Activated naive CD4-positive, alpha-beta T cell treated with anti-CD3 and anti-CD28 coated beads, Interleukin-2, amount 50 U/mL, for 24 hours (primary cell): ENCODE measurements at regions not wholly inside any gene's neighbourhood (a gene's known extent, or its start where the extent isn't known, plus 50 kb on each side); places are given as distances from the start of the nearest gene placed in this dataset.

Experiments used
- H3K27ac Mint-ChIP-seq: one replicate; pipeline ENCODE4 v1.8.0; 2021; ENCODE audit warnings: mild to moderate bottlenecking, mixed read lengths
- H3K27me3 Mint-ChIP-seq: one replicate; pipeline ENCODE4 v1.8.0; 2021; ENCODE audit warnings: mixed read lengths
- H3K36me3 Mint-ChIP-seq: one replicate; pipeline ENCODE4 v1.8.0; 2021; ENCODE audit warnings: mixed read lengths
- H3K4me1 Mint-ChIP-seq: one replicate; pipeline ENCODE4 v1.8.0; 2021; ENCODE audit warnings: mixed read lengths
- H3K4me3 Mint-ChIP-seq: one replicate; pipeline ENCODE4 v1.8.0; 2021; ENCODE audit warnings: mild to moderate bottlenecking, mixed read lengths
- H3K9me3 Mint-ChIP-seq: one replicate; pipeline ENCODE4 v1.8.0; 2021; ENCODE audit warnings: mixed read lengths

DNA sequence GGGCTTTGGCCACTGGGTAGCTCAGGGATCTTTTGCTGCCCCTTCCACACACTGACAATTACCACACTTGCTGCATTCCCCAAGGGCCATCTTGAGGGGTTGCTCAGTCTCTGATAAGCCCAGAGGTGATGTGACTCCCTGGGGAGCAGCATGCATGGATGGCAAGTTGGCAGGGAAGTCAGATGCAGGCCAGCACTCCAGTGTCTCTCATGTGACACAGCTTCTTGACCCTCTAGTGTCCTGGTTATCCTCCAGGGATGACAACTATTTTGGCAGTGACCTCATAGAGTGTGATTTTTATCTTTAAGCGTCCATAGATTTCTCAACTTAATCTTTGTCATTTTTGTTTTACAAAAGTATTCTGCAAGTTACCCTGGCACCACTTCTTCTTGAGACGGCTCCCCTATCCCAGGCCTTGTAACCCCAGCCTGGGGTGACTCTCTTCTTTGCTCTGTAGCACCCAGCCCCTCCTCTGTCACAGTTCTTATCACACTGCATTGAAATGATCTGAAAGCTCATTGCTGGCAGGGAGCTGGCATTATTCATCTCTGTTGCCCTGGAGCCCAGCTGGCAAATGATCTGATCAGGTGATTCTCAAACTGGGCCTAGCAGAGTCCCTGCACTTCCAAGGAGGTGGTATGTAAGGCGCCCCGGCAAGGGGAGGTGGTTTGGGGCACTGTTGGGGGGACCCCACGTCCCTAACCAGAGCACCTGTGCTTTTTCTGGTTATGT, 72.6 kb downstream of the TENT5C start:
- Mint-ChIP-seq H3K4me1 (peaks cover 5% of the 10 kb centered on the region), H3K27me3 (no peaks in the 10 kb centered on the region), H3K9me3 (no peaks in the 10 kb centered on the region), H3K4me3 (no peak overlapping the region), H3K27ac (no peak overlapping the region), H3K36me3 (no peaks in the 10 kb centered on the region)

DNA sequence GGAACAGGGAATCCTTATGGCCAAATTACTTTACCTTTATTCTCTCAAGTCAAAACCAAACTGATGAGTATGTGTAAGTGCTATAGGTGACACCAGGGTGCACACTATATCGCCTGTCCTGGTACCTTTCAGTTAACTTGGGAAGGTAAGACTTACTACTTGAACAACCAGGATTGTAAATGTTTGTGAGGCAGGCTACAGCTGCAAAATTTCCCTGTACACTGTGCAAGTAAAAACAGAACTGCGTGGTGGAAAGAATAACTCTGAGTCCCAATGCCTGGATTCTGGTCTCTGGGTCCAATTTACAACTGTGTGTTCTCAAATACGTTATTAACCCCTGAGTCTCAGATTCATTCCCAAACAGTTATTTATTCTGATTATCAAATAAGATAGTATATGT, 73.5 kb downstream of the TENT5C start:
- Mint-ChIP-seq H3K27me3 (no peaks in the 10 kb centered on the region), H3K4me3 (no peak overlapping the region), H3K4me1 (peaks cover 1% of the 10 kb centered on the region), H3K9me3 (no peaks in the 10 kb centered on the region), H3K36me3 (no peaks in the 10 kb centered on the region), H3K27ac (no peak overlapping the region)

DNA sequence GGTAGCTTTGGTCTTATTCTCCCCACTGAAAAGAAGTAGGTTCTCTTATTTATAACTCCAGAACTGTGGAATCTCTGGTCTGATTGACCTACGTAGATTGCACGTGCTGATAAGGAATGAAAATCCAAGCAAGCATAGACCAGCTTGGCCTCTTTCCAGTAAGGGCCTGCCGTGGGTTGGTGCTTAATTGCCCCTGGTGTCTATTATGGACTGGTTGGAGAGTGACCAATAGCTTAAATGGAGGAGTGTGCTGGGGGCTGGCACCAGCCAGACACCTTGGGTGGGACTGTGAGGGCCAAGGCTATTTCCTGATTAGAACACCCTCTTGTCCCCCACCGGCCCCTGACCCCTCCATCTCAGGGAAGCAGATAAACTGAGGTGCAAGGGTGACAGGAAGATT, 74.0 kb downstream of the TENT5C start:
- Mint-ChIP-seq H3K9me3 (no peaks in the 10 kb centered on the region), H3K27me3 (no peaks in the 10 kb centered on the region), H3K36me3 (no peaks in the 10 kb centered on the region), H3K4me1 (no peaks in the 10 kb centered on the region), H3K27ac (no peak overlapping the region), H3K4me3 (no peak overlapping the region)

DNA sequence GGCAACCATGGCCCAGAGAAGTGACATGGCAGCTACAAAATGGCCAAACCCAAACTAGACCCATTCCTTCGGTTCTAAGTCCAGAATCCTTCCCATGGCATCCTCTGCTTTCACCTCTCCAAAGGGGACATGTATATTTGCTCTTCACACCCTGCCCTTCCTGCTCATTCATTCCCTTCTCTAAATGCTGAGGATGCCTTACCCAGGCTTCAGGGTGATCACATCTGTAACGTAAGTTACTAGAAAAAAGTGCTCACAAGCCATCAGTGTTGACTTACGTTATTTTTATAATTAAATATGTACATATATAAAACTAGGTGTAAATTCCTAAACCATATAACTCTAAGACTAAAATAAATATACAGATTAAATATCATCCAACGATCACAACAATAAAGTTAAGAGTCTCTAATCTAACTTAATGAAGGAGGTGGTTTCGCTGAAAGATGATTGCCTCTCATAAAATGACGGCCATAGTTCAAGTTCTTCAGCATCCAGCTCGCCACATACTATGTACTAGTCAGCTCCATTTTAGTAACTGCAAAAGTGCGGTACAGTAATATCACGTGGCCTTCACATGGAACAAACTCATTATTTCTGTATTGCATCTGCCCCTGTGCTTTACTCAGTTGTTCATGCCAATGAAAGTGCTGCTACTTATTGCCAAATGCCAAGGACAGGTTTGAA, 74.6 kb downstream of the TENT5C start:
- H3K4me3 Mint-ChIP-seq: no peak overlapping the region
- no peak overlapping the region for H3K27ac Mint-ChIP-seq
- H3K4me1 Mint-ChIP-seq: no peaks in the 10 kb centered on the region
- no peaks in the 10 kb centered on the region for H3K9me3 Mint-ChIP-seq
- no peaks in the 10 kb centered on the region for H3K27me3 Mint-ChIP-seq
- no peaks in the 10 kb centered on the region for H3K36me3 Mint-ChIP-seq

DNA sequence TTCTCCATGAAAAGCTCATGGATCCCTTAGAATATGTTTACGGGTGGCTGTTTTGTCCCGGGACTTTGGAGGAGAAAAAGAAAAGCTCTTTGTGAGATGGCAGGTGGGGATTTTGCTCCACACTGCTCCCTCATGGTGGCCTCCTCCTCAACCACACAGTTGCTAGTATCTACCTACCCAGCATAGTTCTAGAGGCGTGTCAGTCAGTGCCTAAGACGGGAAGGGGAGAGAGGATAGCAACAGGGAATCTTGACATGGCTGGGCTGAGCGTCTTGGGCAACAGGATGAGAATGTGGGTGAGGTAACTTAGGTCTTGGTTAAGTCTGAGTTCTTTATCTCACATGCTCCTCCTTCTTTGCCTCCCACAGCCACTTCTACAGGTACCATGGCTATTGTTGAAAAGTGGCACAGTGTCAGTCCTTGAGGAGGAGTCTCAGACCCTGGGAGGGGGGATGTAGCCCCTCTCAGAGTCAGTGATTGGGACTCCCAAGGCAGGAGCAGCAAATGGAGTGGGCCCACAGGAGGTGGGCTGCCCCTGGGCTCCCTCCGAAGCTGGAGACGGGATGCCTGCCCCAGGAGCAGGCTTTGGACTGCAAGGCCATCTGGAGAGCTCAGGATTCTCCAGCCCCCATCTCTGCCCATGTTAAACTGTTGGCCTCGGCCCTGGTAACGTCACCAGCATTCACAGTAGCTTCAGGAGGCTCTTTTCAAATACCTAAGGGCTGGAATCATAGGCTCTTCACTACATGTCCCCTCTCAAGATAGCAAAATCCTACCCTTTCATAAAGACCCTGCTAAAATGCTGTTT, 75.4 kb downstream of the TENT5C start:
- H3K27ac Mint-ChIP-seq: no peak overlapping the region
- no peaks in the 10 kb centered on the region for H3K9me3 Mint-ChIP-seq
- no peak overlapping the region for H3K4me3 Mint-ChIP-seq
- H3K36me3 Mint-ChIP-seq: no peaks in the 10 kb centered on the region
- H3K4me1 Mint-ChIP-seq: no peaks in the 10 kb centered on the region
- H3K27me3 Mint-ChIP-seq: no peaks in the 10 kb centered on the region

DNA sequence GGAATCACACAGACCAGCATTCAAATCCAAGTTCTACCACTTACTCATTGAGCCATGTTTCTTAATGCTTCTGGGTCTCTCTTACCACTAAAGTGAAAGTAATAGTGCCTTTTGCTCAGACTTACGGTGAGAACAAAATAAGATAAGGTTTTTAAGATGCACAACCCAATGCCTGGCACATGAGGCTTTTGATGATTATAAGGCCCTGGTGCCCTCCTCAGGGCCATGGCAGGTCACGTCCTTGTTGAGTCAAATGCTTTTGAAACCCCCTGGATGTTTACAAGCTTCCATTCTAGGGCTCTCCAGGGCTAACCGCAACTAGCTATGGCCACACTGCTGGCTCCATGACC, 76.0 kb downstream of the TENT5C start:
- no peaks in the 10 kb centered on the region for H3K4me1 Mint-ChIP-seq
- no peaks in the 10 kb centered on the region for H3K27me3 Mint-ChIP-seq
- no peaks in the 10 kb centered on the region for H3K9me3 Mint-ChIP-seq
- H3K36me3 Mint-ChIP-seq: no peaks in the 10 kb centered on the region
- no peak overlapping the region for H3K27ac Mint-ChIP-seq
- H3K4me3 Mint-ChIP-seq: no peak overlapping the region

DNA sequence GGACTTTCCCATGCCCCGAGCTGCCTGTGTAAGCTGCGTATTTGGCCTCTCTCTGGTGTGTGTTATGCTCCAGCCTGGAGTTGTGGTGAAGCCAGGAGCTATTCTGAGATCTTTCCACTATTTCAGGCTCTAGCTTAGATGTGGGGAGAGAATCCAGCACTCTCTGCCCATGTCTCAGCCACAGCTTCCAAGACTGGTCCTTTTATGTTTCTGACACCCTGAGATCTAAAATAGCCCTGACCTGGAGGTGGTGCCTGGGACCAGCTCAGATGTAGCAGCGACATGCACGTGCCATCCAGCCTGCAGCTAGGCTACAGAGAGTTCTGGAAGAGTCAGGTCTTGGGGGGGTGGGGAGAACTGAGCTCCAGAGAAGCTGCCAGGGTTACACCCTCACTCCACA, 76.5 kb downstream of the TENT5C start:
- H3K4me1 Mint-ChIP-seq: no peaks in the 10 kb centered on the region
- H3K36me3 Mint-ChIP-seq: no peaks in the 10 kb centered on the region
- no peak overlapping the region for H3K4me3 Mint-ChIP-seq
- H3K27ac Mint-ChIP-seq: no peak overlapping the region
- H3K27me3 Mint-ChIP-seq: no peaks in the 10 kb centered on the region
- no peaks in the 10 kb centered on the region for H3K9me3 Mint-ChIP-seq

DNA sequence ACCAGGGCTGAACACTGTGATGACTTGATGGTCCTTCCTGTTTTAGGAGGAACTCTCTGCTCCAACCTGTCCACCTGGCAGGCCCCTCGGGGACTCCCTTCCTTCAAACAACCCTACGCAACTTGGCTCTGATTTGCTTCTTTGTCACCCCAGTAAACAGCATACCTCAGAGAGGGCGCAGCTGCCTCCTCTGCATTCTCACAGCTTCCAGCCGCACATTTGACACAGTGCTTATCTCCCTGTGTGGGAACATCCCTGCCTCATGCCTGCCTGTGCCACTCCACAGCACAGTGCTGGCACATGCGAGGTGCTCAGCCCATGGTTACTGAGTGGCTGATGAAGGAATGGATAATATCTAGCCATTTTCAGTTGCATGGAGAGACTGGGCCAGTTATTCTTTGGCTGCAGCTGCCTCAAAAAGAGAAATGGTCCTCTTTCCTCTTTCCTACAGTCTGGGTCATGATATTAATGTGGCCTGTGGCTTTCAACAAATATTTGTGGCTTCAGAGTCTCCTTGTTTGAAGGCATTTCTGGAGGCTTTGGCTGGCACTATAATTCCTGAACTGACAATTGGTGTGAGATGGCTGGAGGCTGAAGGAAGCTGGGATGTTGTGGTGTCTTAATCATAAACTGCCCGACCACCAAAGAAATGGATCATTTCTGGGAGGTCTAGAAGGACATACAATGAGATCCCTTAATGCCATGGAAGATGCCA, 77.9 kb downstream of the TENT5C start:
- no peaks in the 10 kb centered on the region for H3K27me3 Mint-ChIP-seq
- H3K27ac Mint-ChIP-seq: no peak overlapping the region
- H3K9me3 Mint-ChIP-seq: no peaks in the 10 kb centered on the region
- no peaks in the 10 kb centered on the region for H3K4me1 Mint-ChIP-seq
- H3K4me3 Mint-ChIP-seq: no peak overlapping the region
- no peaks in the 10 kb centered on the region for H3K36me3 Mint-ChIP-seq

DNA sequence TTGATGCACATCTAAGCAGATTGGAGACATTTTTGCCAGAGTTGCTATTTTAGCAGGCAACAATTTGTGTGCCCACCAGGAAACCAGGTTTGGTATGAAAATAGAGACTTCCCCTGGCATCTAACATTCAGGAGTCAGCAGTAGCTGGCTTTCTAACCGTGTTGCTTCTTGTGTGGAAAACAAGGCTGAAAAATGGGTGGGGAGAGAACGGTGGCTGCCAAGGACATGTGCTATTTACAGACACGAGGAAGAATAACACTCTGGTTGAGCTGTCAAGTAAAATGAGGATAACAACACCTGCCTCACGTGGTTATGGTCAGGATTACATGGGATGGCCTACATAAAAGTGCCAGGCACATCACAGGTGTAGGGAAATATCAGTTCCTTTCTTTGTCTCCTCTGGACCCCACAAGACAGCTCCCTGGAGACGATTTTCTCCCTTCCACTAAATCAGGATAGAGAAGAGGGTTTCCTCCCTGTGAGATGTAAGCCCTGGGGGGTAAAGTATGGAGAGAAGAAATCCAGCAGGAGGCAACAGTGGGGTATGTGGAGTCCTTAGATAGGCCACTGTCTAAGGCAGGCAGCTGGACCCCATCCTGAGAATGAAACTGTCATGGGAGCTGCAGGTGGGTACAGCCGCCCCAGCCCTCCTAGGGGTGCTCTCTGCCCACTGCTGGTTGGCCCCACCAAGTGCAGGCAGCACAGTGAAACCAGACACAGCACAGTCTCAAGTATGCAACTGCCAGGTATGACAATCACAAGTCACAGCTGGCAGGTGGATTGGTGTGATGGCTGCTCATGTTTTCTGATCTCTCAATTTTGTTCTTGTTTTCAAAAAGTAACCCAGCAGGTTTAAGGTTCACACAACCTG, 80.3 kb downstream of the TENT5C start:
- H3K27me3 Mint-ChIP-seq: no peaks in the 10 kb centered on the region
- no peaks in the 10 kb centered on the region for H3K36me3 Mint-ChIP-seq
- H3K27ac Mint-ChIP-seq: no peak overlapping the region
- H3K9me3 Mint-ChIP-seq: no peaks in the 10 kb centered on the region
- H3K4me3 Mint-ChIP-seq: no peak overlapping the region
- H3K4me1 Mint-ChIP-seq: no peaks in the 10 kb centered on the region

DNA sequence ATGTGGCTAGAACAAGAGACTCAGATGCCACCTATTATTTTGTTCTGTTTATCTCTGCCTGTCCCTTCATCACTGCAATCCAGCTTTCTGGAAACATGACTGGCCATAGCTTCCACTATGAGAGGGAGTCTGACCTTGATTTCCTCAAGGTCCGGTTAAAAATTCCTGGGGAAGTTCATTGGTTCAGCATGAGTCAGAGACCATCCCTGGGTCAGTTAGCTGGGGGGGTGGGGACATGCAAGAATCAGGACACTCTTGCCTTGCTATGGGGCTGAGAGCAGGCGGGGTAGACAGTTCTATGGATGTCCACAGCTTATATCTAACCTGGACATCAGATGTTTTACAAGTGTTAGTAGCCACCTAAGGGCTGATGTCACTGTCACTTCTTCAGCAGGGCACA, 81.1 kb downstream of the TENT5C start:
- Mint-ChIP-seq H3K36me3 (no peaks in the 10 kb centered on the region), H3K4me1 (no peaks in the 10 kb centered on the region), H3K9me3 (no peaks in the 10 kb centered on the region), H3K27me3 (no peaks in the 10 kb centered on the region), H3K27ac (no peak overlapping the region), H3K4me3 (no peak overlapping the region)

DNA sequence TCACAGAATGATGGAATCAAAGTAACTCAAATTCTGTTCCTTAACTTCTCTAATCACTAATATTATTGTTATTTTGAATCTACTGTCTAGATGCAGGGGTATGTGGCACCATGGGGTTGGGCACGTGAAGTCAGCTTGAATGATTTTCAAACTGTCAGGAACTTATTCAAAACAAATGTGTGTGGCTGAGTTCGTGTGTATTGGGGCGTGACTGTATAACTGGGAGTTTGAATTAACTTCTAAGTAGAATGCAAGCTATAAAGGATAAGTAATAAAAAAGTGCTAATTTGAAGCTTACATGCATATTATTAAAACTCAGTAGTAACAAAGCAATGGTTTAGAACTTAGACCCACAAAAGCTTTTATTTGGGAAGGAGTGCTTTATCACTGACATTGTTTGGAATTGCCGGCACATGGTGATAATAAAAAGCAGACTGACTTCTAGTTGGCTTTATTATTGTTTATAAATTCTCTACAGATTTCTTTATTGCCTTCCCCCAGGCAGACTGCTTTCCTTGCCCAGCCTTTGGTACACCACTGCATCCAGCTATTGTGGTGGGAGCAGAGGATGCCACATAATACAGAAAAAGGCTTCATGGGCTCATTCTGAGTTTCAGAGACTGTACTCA, 84.3 kb downstream of the TENT5C start:
- Mint-ChIP-seq H3K36me3 (no peaks in the 10 kb centered on the region), H3K4me1 (no peaks in the 10 kb centered on the region), H3K27ac (no peak overlapping the region), H3K27me3 (no peaks in the 10 kb centered on the region), H3K9me3 (no peaks in the 10 kb centered on the region), H3K4me3 (no peak overlapping the region)

DNA sequence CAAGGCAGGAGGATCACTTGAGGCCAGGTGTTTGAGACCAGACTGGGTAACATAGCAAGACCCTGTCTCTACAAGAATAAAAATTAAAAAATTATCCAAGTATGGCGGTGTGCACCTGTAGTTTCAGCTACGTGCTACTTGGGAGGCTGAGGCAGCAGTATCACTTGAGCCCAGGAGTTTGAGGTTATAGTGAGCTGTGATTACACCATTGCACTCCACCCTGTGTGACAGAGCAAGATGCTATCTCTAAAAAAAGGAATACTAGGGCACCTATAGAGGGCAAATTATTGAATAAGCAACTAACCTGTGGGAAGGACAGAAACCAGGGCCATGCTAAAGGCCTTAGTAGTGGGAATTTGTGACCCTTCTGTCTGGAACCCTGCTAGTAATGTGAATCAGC, 86.1 kb downstream of the TENT5C start:
- no peak overlapping the region for H3K27ac Mint-ChIP-seq
- no peaks in the 10 kb centered on the region for H3K9me3 Mint-ChIP-seq
- peaks cover 2% of the 10 kb centered on the region for H3K27me3 Mint-ChIP-seq
- no peak overlapping the region for H3K4me3 Mint-ChIP-seq
- no peaks in the 10 kb centered on the region for H3K36me3 Mint-ChIP-seq
- H3K4me1 Mint-ChIP-seq: no peaks in the 10 kb centered on the region

DNA sequence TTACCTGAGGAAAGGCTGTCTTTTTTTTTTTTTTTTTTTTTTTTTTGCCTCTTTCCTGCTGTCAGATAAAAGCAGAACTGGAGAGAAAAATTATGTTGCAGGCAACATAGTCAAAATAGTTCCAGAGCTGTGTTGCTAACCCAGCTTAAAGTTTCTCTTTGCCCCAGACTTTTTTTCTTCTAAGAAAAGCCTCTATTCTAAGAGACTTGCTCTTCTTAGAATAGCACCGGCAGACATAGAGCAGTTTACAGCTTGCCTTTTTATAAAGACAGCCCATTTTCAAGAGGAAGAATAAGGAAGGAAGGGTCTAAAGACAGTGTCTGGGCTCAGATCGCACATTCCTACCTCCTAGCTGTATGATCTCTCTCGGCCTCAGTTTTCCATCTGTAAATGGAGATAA, 88.7 kb downstream of the TENT5C start:
- Mint-ChIP-seq H3K4me1 (no peaks in the 10 kb centered on the region), H3K36me3 (no peaks in the 10 kb centered on the region), H3K4me3 (no peak overlapping the region), H3K27me3 (peaks cover 2% of the 10 kb centered on the region), H3K27ac (no peak overlapping the region), H3K9me3 (no peaks in the 10 kb centered on the region)

DNA sequence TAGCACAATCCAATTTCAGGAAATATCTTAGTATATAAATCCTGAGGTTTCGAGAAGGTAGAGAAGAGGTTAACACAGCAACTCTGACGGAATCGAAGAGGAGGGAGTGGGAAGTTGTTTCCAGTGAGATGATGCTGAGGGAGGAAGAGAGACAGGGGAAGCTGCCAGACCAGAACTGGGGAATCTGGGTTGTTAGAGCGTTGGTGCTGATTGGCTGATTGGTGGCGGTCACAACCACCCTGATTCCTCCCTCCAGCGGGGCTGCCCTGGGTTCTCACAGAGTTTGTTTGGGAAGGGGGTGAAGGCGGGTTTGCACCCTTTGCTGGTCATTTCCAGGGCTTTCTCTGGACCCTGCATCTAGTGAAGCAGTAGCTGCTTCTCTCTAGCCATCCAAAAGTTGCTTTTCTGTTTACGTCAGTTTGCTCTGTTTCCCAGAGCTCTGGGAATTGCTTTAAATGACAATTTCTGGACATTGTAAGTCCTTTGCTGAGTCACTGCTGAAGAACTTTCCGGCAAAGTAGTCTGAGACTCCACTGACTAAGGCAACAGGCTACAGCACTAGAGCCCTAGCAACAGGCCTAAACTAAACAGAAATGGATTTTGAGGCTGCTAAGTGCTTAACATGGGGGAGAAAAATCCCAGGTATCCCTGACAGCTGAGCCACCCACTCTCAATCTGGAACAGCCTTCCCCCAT, 90.1 kb downstream of the TENT5C start:
- Mint-ChIP-seq H3K4me3 (no peak overlapping the region), H3K27ac (no peak overlapping the region), H3K9me3 (no peaks in the 10 kb centered on the region), H3K27me3 (peaks cover 2% of the 10 kb centered on the region), H3K4me1 (no peaks in the 10 kb centered on the region), H3K36me3 (no peaks in the 10 kb centered on the region)
